T-helper 9 cell (primary cell): ENCODE measurements at regions not wholly inside any gene's neighbourhood (a gene's known extent, or its start where the extent isn't known, plus 50 kb on each side); places are given as distances from the start of the nearest gene placed in this dataset.

Experiments
- DNase-seq: peaks from one replicate; pipeline ENCODE4 v3.0.0-alpha.2; 2020

GRCh38 chr2:144715992-144716391, 196.1 kb upstream of the ZEB2 start:
- DNase-seq = no peak

- DNase-seq = no peak
These were observed 193.5 kb upstream of the ZEB2 start for GRCh38 chr2:144713410-144713809.

GRCh38 chr2:144712550-144712940, 192.6 kb upstream of the ZEB2 start:
- DNase-seq = no peak

- DNase-seq = no peak
These were observed 192.0 kb upstream of the ZEB2 start for GRCh38 chr2:144711630-144712549.

GRCh38 chr2:144711084-144711483, 191.2 kb upstream of the ZEB2 start:
- no peak for DNase-seq

- DNase-seq = no peak
These were observed 188.7 kb upstream of the ZEB2 start for GRCh38 chr2:144708626-144709025.

GRCh38 chr2:144707736-144708326, 187.9 kb upstream of the ZEB2 start:
- DNase-seq = no peak

GRCh38 chr2:144706647-144707046, 186.7 kb upstream of the ZEB2 start:
- DNase-seq = no peak

GRCh38 chr2:144705328-144706245, 185.7 kb upstream of the ZEB2 start:
- no peak for DNase-seq

GRCh38 chr2:144704709-144705095, 184.8 kb upstream of the ZEB2 start:
- DNase-seq = no peak

GRCh38 chr2:144703852-144704708, 184.2 kb upstream of the ZEB2 start:
- no peak for DNase-seq

GRCh38 chr2:144702051-144702450, 182.1 kb upstream of the ZEB2 start:
- DNase-seq = no peak

GRCh38 chr2:144701259-144701658, 181.3 kb upstream of the ZEB2 start:
- no peak for DNase-seq

GRCh38 chr2:144698156-144698555, 178.2 kb upstream of the ZEB2 start:
- no peak for DNase-seq

- DNase-seq = no peak
These were observed 175.7 kb upstream of the ZEB2 start for GRCh38 chr2:144695657-144696056.

- DNase-seq = no peak
These were observed 174.5 kb upstream of the ZEB2 start for GRCh38 chr2:144694456-144694855.

- DNase-seq = no peak
These were observed 173.3 kb upstream of the ZEB2 start for GRCh38 chr2:144693179-144693578.

- DNase-seq = no peak
These were observed 172.7 kb upstream of the ZEB2 start for GRCh38 chr2:144692661-144693060.

- DNase-seq = no peak
These were observed 170.9 kb upstream of the ZEB2 start for GRCh38 chr2:144690771-144691170.

- DNase-seq = no peak
These were observed 166.7 kb upstream of the ZEB2 start for GRCh38 chr2:144686518-144687215.

GRCh38 chr2:144683966-144684365, 164.0 kb upstream of the ZEB2 start:
- no peak for DNase-seq
